ENCODE measurements at regions not wholly inside any gene's neighbourhood (a gene's known extent, or its start where the extent isn't known, plus 50 kb on each side); places are given as distances from the start of the nearest gene placed in this dataset.
"Not testable (repeated sequence)": the region's sequence is repeated elsewhere in the genome, so short reads cannot be mapped to it uniquely, and the experiment has no call there.

DNA sequence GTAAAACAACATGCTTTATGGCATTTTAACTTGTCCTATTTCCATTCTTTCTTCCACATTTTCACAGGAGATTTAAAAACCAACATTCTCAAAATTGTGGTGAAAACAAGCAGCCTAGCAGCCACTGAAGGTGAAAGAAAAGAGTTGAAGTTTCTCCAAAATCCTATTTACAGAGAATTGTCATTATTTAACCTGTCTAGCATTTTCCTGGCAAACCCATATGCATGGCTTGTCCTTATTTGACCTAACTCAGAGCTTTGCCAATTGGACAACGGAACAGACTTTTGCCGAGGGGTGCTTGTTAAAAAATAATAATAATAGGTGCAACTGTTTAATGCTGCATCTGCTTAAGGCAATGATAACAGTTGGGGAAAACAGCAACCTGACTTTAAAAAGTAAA, 80.4 kb upstream of the PCSK5 start:
- H3K4me3 Mint-ChIP-seq, result no peak overlapping the region
- no peak for DNase-seq
- no peak overlapping the region for H3K27ac Mint-ChIP-seq
- no peaks in the 10 kb centered on the region for H3K4me1 Mint-ChIP-seq (ENCODE audit: low read depth)
- peaks cover 14% of the 10 kb centered on the region for H3K9me3 Mint-ChIP-seq
- no peaks in the 10 kb centered on the region for H3K36me3 Mint-ChIP-seq (ENCODE audit: low read depth)
- H3K27me3 Mint-ChIP-seq, result peaks cover under 1% of the 10 kb centered on the region

- no peak overlapping the region for H3K27ac Mint-ChIP-seq
- H3K36me3 Mint-ChIP-seq (ENCODE audit: low read depth), result no peaks in the 10 kb centered on the region
- no peak overlapping the region for H3K4me3 Mint-ChIP-seq
- H3K27me3 Mint-ChIP-seq, result no peaks in the 10 kb centered on the region
- H3K9me3 Mint-ChIP-seq, result peaks cover 16% of the 10 kb centered on the region
- H3K4me1 Mint-ChIP-seq (ENCODE audit: low read depth), result no peaks in the 10 kb centered on the region
- no peak for DNase-seq
Observed at GRCh38 chr9:75811692-75812091, 78.8 kb upstream of the PCSK5 start.

GRCh38 chr9:75812141-75812540, 78.3 kb upstream of the PCSK5 start:
- H3K27me3 Mint-ChIP-seq, result no peaks in the 10 kb centered on the region
- peaks cover 17% of the 10 kb centered on the region for H3K9me3 Mint-ChIP-seq
- DNase-seq, result no peak
- H3K36me3 Mint-ChIP-seq (ENCODE audit: low read depth), result no peaks in the 10 kb centered on the region
- H3K4me1 Mint-ChIP-seq (ENCODE audit: low read depth), result no peaks in the 10 kb centered on the region
- no peak overlapping the region for H3K4me3 Mint-ChIP-seq
- no peak overlapping the region for H3K27ac Mint-ChIP-seq

GRCh38 chr9:75814667-75815066, 75.8 kb upstream of the PCSK5 start:
- no peaks in the 10 kb centered on the region for H3K4me1 Mint-ChIP-seq (ENCODE audit: low read depth)
- peaks cover 22% of the 10 kb centered on the region for H3K9me3 Mint-ChIP-seq
- no peak overlapping the region for H3K4me3 Mint-ChIP-seq

GRCh38 chr9:75820471-75821115, 69.9 kb upstream of the PCSK5 start:
- H3K4me3 Mint-ChIP-seq, H3K9me3 Mint-ChIP-seq: not testable (repeated sequence)
- peaks cover 23% of the 10 kb centered on the region for H3K27me3 Mint-ChIP-seq

More at GRCh38 chr9:75814667-75815066, 75.8 kb upstream of the PCSK5 start:
- H3K36me3 Mint-ChIP-seq (ENCODE audit: low read depth), result no peaks in the 10 kb centered on the region
- H3K27ac Mint-ChIP-seq, result no peak overlapping the region
- DNase-seq, result no peak
- no peaks in the 10 kb centered on the region for H3K27me3 Mint-ChIP-seq

GRCh38 chr9:75823151-75823550, 67.3 kb upstream of the PCSK5 start:
- no peak overlapping the region for H3K27ac Mint-ChIP-seq
- H3K4me3 Mint-ChIP-seq, result no peak overlapping the region
- H3K27me3 Mint-ChIP-seq, result peaks cover 29% of the 10 kb centered on the region
- no peaks in the 10 kb centered on the region for H3K4me1 Mint-ChIP-seq (ENCODE audit: low read depth)
- H3K36me3 Mint-ChIP-seq (ENCODE audit: low read depth), result no peaks in the 10 kb centered on the region
- peaks cover 5% of the 10 kb centered on the region for H3K9me3 Mint-ChIP-seq
- DNase-seq, result no peak

More at GRCh38 chr9:75820471-75821115, 69.9 kb upstream of the PCSK5 start:
- H3K27ac Mint-ChIP-seq; H3K4me1 Mint-ChIP-seq (ENCODE audit: low read depth); DNase-seq; H3K36me3 Mint-ChIP-seq (ENCODE audit: low read depth): not testable (repeated sequence)

DNA sequence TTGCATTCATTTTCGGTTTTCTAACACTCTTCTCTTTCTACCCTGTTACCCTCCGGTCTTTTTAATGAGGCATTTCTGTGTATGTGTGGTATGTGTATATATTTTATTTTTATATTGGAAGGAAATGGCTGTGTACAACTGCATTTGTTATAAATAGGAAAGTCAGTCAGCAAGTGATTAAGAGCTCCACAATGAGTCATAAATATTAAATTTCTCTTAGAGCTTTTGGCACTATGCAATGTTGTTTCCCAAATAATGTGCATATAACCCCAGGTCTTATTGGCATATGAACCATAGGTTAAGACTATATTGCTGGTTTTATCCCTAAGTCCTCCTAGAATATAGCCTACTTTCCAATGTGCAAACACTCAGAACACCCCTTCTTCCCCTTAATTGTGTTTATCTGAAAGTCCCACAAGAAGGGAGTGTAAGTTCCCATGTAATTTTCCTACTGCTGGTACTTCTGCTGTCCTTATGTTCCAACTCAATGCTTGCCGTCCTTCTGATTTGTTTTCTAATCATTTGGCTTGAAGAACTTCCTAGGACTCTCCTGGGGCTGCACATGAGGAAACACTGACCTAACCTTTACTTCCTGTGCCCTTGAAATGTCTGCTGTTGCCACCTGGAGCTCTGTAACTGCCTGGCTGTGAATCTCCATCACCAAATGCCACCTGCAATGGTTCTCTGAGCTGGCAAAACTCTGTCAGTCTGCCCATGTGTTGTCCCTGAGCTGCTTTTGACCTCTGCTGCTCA, 65.5 kb upstream of the PCSK5 start:
- Mint-ChIP-seq H3K27me3 (peaks cover 29% of the 10 kb centered on the region), H3K4me1 (ENCODE audit: low read depth) (no peaks in the 10 kb centered on the region), H3K27ac (no peak overlapping the region), H3K36me3 (ENCODE audit: low read depth) (no peaks in the 10 kb centered on the region), H3K4me3 (no peak overlapping the region), H3K9me3 (no peaks in the 10 kb centered on the region)
- DNase-seq, result no peak

- Mint-ChIP-seq H3K9me3 (no peaks in the 10 kb centered on the region), H3K27ac (no peak overlapping the region), H3K4me1 (ENCODE audit: low read depth) (no peaks in the 10 kb centered on the region)
Observed at GRCh38 chr9:75826314-75826713, 64.2 kb upstream of the PCSK5 start.

DNA sequence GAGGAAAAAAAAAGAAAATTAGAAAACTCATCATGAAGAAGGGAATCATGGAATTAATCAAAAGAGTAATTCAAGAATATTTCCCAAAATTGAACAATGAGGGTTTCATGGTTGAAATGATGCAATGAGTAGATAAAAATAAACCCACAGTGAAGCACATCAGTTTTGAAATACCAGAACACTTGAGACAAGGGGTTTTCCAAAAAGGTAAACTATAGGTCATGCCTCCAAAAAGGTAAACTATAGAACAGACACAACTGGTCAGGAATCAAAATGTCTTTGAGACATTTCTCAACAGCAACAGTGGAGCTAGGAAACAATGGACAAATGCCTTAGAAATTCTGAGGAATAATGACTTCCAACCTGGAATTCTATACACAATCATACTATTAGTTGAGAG, 60.2 kb upstream of the PCSK5 start:
- H3K27me3 Mint-ChIP-seq, result peaks cover 10% of the 10 kb centered on the region
- no peaks in the 10 kb centered on the region for H3K9me3 Mint-ChIP-seq
- DNase-seq, result no peak
- H3K36me3 Mint-ChIP-seq (ENCODE audit: low read depth), result no peaks in the 10 kb centered on the region
- H3K4me3 Mint-ChIP-seq, result no peak overlapping the region
- H3K27ac Mint-ChIP-seq, result no peak overlapping the region
- H3K4me1 Mint-ChIP-seq (ENCODE audit: low read depth), result no peaks in the 10 kb centered on the region

More at GRCh38 chr9:75826314-75826713, 64.2 kb upstream of the PCSK5 start:
- no peaks in the 10 kb centered on the region for H3K36me3 Mint-ChIP-seq (ENCODE audit: low read depth)
- H3K27me3 Mint-ChIP-seq, result peaks cover 23% of the 10 kb centered on the region
- no peak for DNase-seq
- no peak overlapping the region for H3K4me3 Mint-ChIP-seq

GRCh38 chr9:75833778-75834177, 56.7 kb upstream of the PCSK5 start:
- H3K4me3 Mint-ChIP-seq, result no peak overlapping the region
- H3K9me3 Mint-ChIP-seq, result no peaks in the 10 kb centered on the region
- no peaks in the 10 kb centered on the region for H3K4me1 Mint-ChIP-seq (ENCODE audit: low read depth)
- peaks cover 4% of the 10 kb centered on the region for H3K27me3 Mint-ChIP-seq
- no peak overlapping the region for H3K27ac Mint-ChIP-seq
- H3K36me3 Mint-ChIP-seq (ENCODE audit: low read depth), result no peaks in the 10 kb centered on the region
- no peak for DNase-seq

- no peaks in the 10 kb centered on the region for H3K36me3 Mint-ChIP-seq (ENCODE audit: low read depth)
- DNase-seq, result no peak
- H3K9me3 Mint-ChIP-seq, result no peaks in the 10 kb centered on the region
- no peak overlapping the region for H3K27ac Mint-ChIP-seq
- H3K27me3 Mint-ChIP-seq, result peaks cover 4% of the 10 kb centered on the region
- no peak overlapping the region for H3K4me3 Mint-ChIP-seq
- H3K4me1 Mint-ChIP-seq (ENCODE audit: low read depth), result no peaks in the 10 kb centered on the region
Observed at GRCh38 chr9:75834878-75835277, 55.6 kb upstream of the PCSK5 start.
